Natural killer cell (primary cell): ENCODE measurements at regions not wholly inside any gene's neighbourhood (a gene's known extent, or its start where the extent isn't known, plus 50 kb on each side); places are given as distances from the start of the nearest gene placed in this dataset.

Experiments used
- ATAC-seq, 3 donors: fragments of 150-1000 bp in 2 of 3; fragments of 200-7000 bp in 1 of 3; cut with Tn5 transposase; 1 replicate in 1 of 3; 2 replicates in 2 of 3; pipeline ENCODE4 v1.10.0; 2021; ENCODE audit warnings: mild to moderate bottlenecking in 2 of 3, moderate library complexity in 2 of 3
- DNase-seq, 2 donors: peaks; one replicate each; pipeline versions ENCODE4 v3.0.0 to v3.0.0-alpha.2; 2013 to 2021; ENCODE audit warnings: mixed read lengths in 1 of 2
- H3K27ac ChIP-seq: one replicate; pipeline ENCODE4 v1.5.1; 2013; ENCODE audit warnings: mild to moderate bottlenecking, low read length
- H3K27me3 ChIP-seq: one replicate; pipeline ENCODE4 v1.6.1; 2013; ENCODE audit warnings: low read length; ENCODE audit not compliant: control insufficient read depth, insufficient read depth
- H3K36me3 ChIP-seq: one replicate; pipeline ENCODE4 v1.6.1; 2013; ENCODE audit warnings: low read length; ENCODE audit not compliant: control insufficient read depth, insufficient read depth
- H3K4me1 ChIP-seq: one replicate; pipeline ENCODE4 v1.6.1; 2013; ENCODE audit warnings: low read length; ENCODE audit not compliant: control insufficient read depth, insufficient read depth
- H3K4me3 ChIP-seq: one replicate; pipeline ENCODE4 v1.5.1; 2013; ENCODE audit warnings: low read length
- H3K9me3 ChIP-seq: one replicate; pipeline ENCODE4 v1.6.1; 2013; ENCODE audit warnings: low read length; ENCODE audit not compliant: control insufficient read depth, insufficient read depth
- H3K27ac Mint-ChIP-seq, 2 donors: one replicate each; pipeline ENCODE4 v1.8.0; 2022; ENCODE audit warnings: mild to moderate bottlenecking in 2 of 2, mixed read lengths in 2 of 2, moderate library complexity in 1 of 2
- H3K27me3 Mint-ChIP-seq, 2 donors: one replicate each; pipeline ENCODE4 v1.8.0; 2022; ENCODE audit warnings: low read depth in 2 of 2, mixed read lengths in 2 of 2
- H3K36me3 Mint-ChIP-seq: one replicate; pipeline ENCODE4 v1.8.0; 2022; ENCODE audit warnings: mixed read lengths
- H3K4me1 Mint-ChIP-seq, 2 donors: one replicate each; pipeline ENCODE4 v1.8.0; 2022; ENCODE audit warnings: mixed read lengths in 2 of 2
- H3K4me3 Mint-ChIP-seq: one replicate; pipeline ENCODE4 v1.8.0; 2022; ENCODE audit warnings: mild to moderate bottlenecking, moderate library complexity, mixed read lengths
- H3K9me3 Mint-ChIP-seq, 2 donors: one replicate each; pipeline ENCODE4 v1.8.0; 2022; ENCODE audit warnings: mixed read lengths in 2 of 2
- CTCF ChIP-seq: fragments of 200-600 bp; IDR thresholded peaks from one replicate; pipeline ENCODE4 v1.8.0; 2022; ENCODE audit warnings: antibody characterized with exemption
- WGBS: methylation state at CpG from one replicate; pipeline ENCODE4 v1.1.7; 2013; ENCODE audit warnings: missing lambda C conversion rate; ENCODE audit not compliant: insufficient coverage; 5-methylcytosine and 5-hydroxymethylcytosine counted together
- intact Hi-C: fragments of 100-400 bp; cut with micrococcal nuclease; formaldehyde crosslinking; loops from one replicate; pipeline ENCODE4 v1.14.2; 2022

- no peak for ATAC-seq
- no peaks in the 10 kb centered on the region for H3K9me3 ChIP-seq
- Mint-ChIP-seq H3K27ac (no peak overlapping the region), H3K4me3 (no peak overlapping the region), H3K4me1 (no peaks in the 10 kb centered on the region), H3K9me3 (peaks cover 0 to 5% of the 10 kb centered on the region in 2 donors), H3K36me3 (no peaks in the 10 kb centered on the region), H3K27me3 (peaks cover 0 to 5% of the 10 kb centered on the region in 2 donors)
- no peak overlapping the region for H3K4me3 ChIP-seq
- DNase-seq = no peak
- no peaks in the 10 kb centered on the region for H3K27me3 ChIP-seq
- TF ChIP-seq CTCF = no peak
- H3K27ac ChIP-seq = no peak overlapping the region
- no peaks in the 10 kb centered on the region for H3K36me3 ChIP-seq
- H3K4me1 ChIP-seq = no peaks in the 10 kb centered on the region
- intact Hi-C loops = no loop called here
- 70% methylated on average over 1 of the region's 3 CpGs for whole genome bisulfite sequencing
Measured at GRCh38 chr4:145427991-145428390, 53.7 kb upstream of the SMAD1 start.

- no peak overlapping the region for H3K27ac ChIP-seq
- no peaks in the 10 kb centered on the region for H3K36me3 ChIP-seq
- DNase-seq = no peak
- no peaks in the 10 kb centered on the region for H3K27me3 ChIP-seq
- WGBS = 67% methylated on average over 1 of the region's 2 CpGs
- no peak for ATAC-seq
- Mint-ChIP-seq H3K9me3 (peaks cover 0 to 5% of the 10 kb centered on the region in 2 donors), H3K27me3 (peaks cover 0 to 5% of the 10 kb centered on the region in 2 donors), H3K4me3 (no peak overlapping the region), H3K36me3 (no peaks in the 10 kb centered on the region), H3K4me1 (no peaks in the 10 kb centered on the region), H3K27ac (no peak overlapping the region)
- TF ChIP-seq CTCF = no peak
- intact Hi-C loops = no loop called here
- H3K9me3 ChIP-seq = no peaks in the 10 kb centered on the region
- no peaks in the 10 kb centered on the region for H3K4me1 ChIP-seq
- H3K4me3 ChIP-seq = no peak overlapping the region
Measured at GRCh38 chr4:145427221-145427620, 54.4 kb upstream of the SMAD1 start.

- Mint-ChIP-seq H3K4me1 (no peaks in the 10 kb centered on the region), H3K27ac (no peak overlapping the region), H3K4me3 (no peak overlapping the region), H3K9me3 (peaks cover 0 to 5% of the 10 kb centered on the region in 2 donors), H3K27me3 (peaks cover 6 to 9% of the 10 kb centered on the region in 2 donors), H3K36me3 (no peaks in the 10 kb centered on the region)
- WGBS = 87% methylated on average over 4 of the region's 5 CpGs
- Histone ChIP-seq H3K9me3 (no peaks in the 10 kb centered on the region), H3K4me1 (no peaks in the 10 kb centered on the region), H3K27ac (no peak overlapping the region), H3K4me3 (no peak overlapping the region), H3K27me3 (no peaks in the 10 kb centered on the region), H3K36me3 (no peaks in the 10 kb centered on the region)
- DNase-seq (no peak), ATAC-seq (no peak)
- TF ChIP-seq CTCF = no peak
- intact Hi-C loops = no loop called here
Measured at GRCh38 chr4:145423017-145423708, 58.5 kb upstream of the SMAD1 start.

- Mint-ChIP-seq H3K27me3 (peaks cover 11 to 15% of the 10 kb centered on the region in 2 donors), H3K4me1 (no peaks in the 10 kb centered on the region), H3K36me3 (no peaks in the 10 kb centered on the region), H3K4me3 (no peak overlapping the region), H3K27ac (no peak overlapping the region), H3K9me3 (peaks cover 0 to 5% of the 10 kb centered on the region in 2 donors)
- H3K4me1 ChIP-seq = no peaks in the 10 kb centered on the region
- TF ChIP-seq CTCF = no peak
- no peaks in the 10 kb centered on the region for H3K9me3 ChIP-seq
- no peak overlapping the region for H3K27ac ChIP-seq
- DNase-seq = no peak
- H3K4me3 ChIP-seq = no peak overlapping the region
- ATAC-seq = no peak
- intact Hi-C loops = no loop called here
- H3K36me3 ChIP-seq = no peaks in the 10 kb centered on the region
- no peaks in the 10 kb centered on the region for H3K27me3 ChIP-seq
- WGBS = 90% methylated on average over 1 of the region's 2 CpGs
Measured at GRCh38 chr4:145420595-145421214, 60.9 kb upstream of the SMAD1 start.
